HepG2 (cell line): ENCODE measurements at regions not wholly inside any gene's neighbourhood (a gene's known extent, or its start where the extent isn't known, plus 50 kb on each side); places are given as distances from the start of the nearest gene placed in this dataset.

Source experiments
- ATAC-seq: fragments of 200-7000 bp; cut with Tn5 transposase; 3 replicates; pipeline ENCODE4 v1.9.1; 2020; ENCODE audit warnings: mild to moderate bottlenecking, moderate library complexity
- BruUV-seq: library from RNA; stranded (reverse); fragments of 400-500 nt; replicated peaks from 2 replicates; lab custom pipeline; 2021; lab: Mats Ljungman, UMichigan
- CTCF ChIA-PET: fragments of 300-600 bp; formaldehyde crosslinking; extraction: SDS; loops from one replicate; lab custom pipeline; 2021; ENCODE audit warnings: low total read pairs, inconsistent platforms, low intra/inter-chr PET ratio; lab: Yijun Ruan, JAX
- POLR2A ChIA-PET: fragments of 350-600 bp; sonication (Branson Sonifier 250); formaldehyde crosslinking; loops from one replicate; lab custom pipeline; 2020; ENCODE audit warnings: antibody characterized with exemption, inconsistent platforms; lab: Yijun Ruan, JAX
- DNase-seq: peaks from one replicate; pipeline ENCODE4 v3.0.0-alpha.2; 2015; ENCODE audit warnings: low spot score
- FAIRE-seq: peaks from 3 replicates; lab custom pipeline; 2011; peaks lifted over from hg19 to GRCh38; lab: Jason Lieb, UNC
- H2AFZ ChIP-seq: one replicate; pipeline ENCODE4 v1.6.1; 2011; ENCODE audit warnings: low read length, inconsistent platforms
- H3K27ac ChIP-seq: fragments of 300-600 bp; 3 replicates; pipeline ENCODE4 v1.8.0; 2011; ENCODE audit warnings: mixed run types, mild to moderate bottlenecking, mixed read lengths, low read length, inconsistent platforms; ENCODE audit not compliant: insufficient read depth; ENCODE audit errors: extremely low read length
- H3K27me3 ChIP-seq, 2 experiments: fragments of 200-600 bp in 1 of 2; 2 replicates in 1 of 2; 3 replicates in 1 of 2; pipeline versions ENCODE4 v1.6.0 to v1.8.0; 2011; ENCODE audit warnings: low read length in 2 of 2, mild to moderate bottlenecking in 2 of 2, moderate library complexity in 2 of 2, inconsistent platforms in 1 of 2; ENCODE audit not compliant: insufficient read depth in 2 of 2, control insufficient read depth in 1 of 2
- H3K36me3 ChIP-seq, 2 experiments: fragments of 200-600 bp in 1 of 2; replicated peaks in 1 of 2; 2 replicates in 1 of 2; 3 replicates in 1 of 2; pipeline versions ENCODE4 v1.5.1 to v1.8.0; 2011; ENCODE audit warnings: low read length in 2 of 2, inconsistent platforms in 1 of 2; ENCODE audit not compliant: insufficient read depth in 2 of 2, control insufficient read depth in 1 of 2
- H3K4me1 ChIP-seq: 2 replicates; pipeline ENCODE4 v1.5.1; 2012; ENCODE audit warnings: low read length, inconsistent platforms; ENCODE audit not compliant: insufficient read depth
- H3K4me2 ChIP-seq: 2 replicates; pipeline ENCODE4 v1.6.0; 2011; ENCODE audit warnings: low read depth, low read length, inconsistent platforms
- H3K4me3 ChIP-seq, 3 experiments: fragments of 200-600 bp in 1 of 3; sonication (generic), shearing (Covaris generic) in 1 of 3; replicated peaks in 1 of 3; 2 replicates each; pipeline ENCODE4 v1.5.1; 2011 to 2016; ENCODE audit warnings: low read length in 3 of 3, inconsistent platforms in 2 of 3, low read depth in 2 of 3, mild to moderate bottlenecking in 2 of 3, control low read depth in 1 of 3, mixed read lengths in 1 of 3; ENCODE audit not compliant: insufficient read depth in 1 of 3
- H3K79me2 ChIP-seq: one replicate; pipeline ENCODE4 v1.6.1; 2011; ENCODE audit warnings: low read length, inconsistent platforms; ENCODE audit not compliant: insufficient read depth
- H3K9ac ChIP-seq: 2 replicates; pipeline ENCODE4 v1.6.0; 2011; ENCODE audit warnings: mild to moderate bottlenecking, low read depth, low read length, inconsistent platforms; ENCODE audit not compliant: insufficient read depth
- H3K9me3 ChIP-seq: 2 replicates; pipeline ENCODE4 v1.5.1; 2012; ENCODE audit warnings: mild to moderate bottlenecking, low read length
- H4K20me1 ChIP-seq: 2 replicates; pipeline ENCODE4 v1.6.0; 2011; ENCODE audit warnings: inconsistent platforms, mild to moderate bottlenecking, low read length, moderate library complexity; ENCODE audit not compliant: insufficient read depth
- BCL6 ChIP-seq: IDR thresholded peaks from 2 replicates; pipeline ENCODE4 v1.6.1; 2016; ENCODE audit warnings: missing genetic modification reagents, missing compliant biosample characterization
- HNF4G ChIP-seq, 2 experiments: sonication (generic) in 1 of 2; formaldehyde crosslinking in 1 of 2; IDR thresholded peaks; 2 replicates each; pipeline versions ENCODE4 v1.4.0 to v1.6.1; 2011 to 2020; ENCODE audit warnings: borderline replicate concordance in 2 of 2, low read depth in 2 of 2, mild to moderate bottlenecking in 2 of 2, low read length in 1 of 2, missing genetic modification reagents in 1 of 2, moderate library complexity in 1 of 2
- KIAA2018 ChIP-seq: sonication (generic); formaldehyde crosslinking; IDR thresholded peaks from 2 replicates; pipeline ENCODE4 v1.5.0; 2020; ENCODE audit warnings: mild to moderate bottlenecking, missing genetic modification reagents, borderline replicate concordance
- RFXANK ChIP-seq: IDR thresholded peaks from 2 replicates; pipeline ENCODE4 v1.6.1; 2016
- SMARCC2 ChIP-seq: fragments of 450-650 bp; IDR thresholded peaks from 2 replicates; pipeline ENCODE4 v1.6.1; 2017; ENCODE audit warnings: antibody characterized with exemption, mild to moderate bottlenecking
- ZNF136 ChIP-seq: sonication (generic); formaldehyde crosslinking; IDR thresholded peaks from 2 replicates; pipeline ENCODE4 v1.8.1; 2022; ENCODE audit warnings: low read depth, mild to moderate bottlenecking, moderate library complexity, missing genetic modification reagents
- ZNF280B ChIP-seq: sonication (generic); formaldehyde crosslinking; IDR thresholded peaks from 2 replicates; pipeline ENCODE4 v1.5.0; 2020; ENCODE audit warnings: missing genetic modification reagents, mild to moderate bottlenecking, borderline replicate concordance
- ZNF484 ChIP-seq: sonication (generic); formaldehyde crosslinking; IDR thresholded peaks from 2 replicates; pipeline ENCODE4 v1.5.1; 2020; ENCODE audit warnings: mild to moderate bottlenecking, low read depth, missing genetic modification reagents, borderline replicate concordance
- ZNF546 ChIP-seq: sonication (generic); formaldehyde crosslinking; conservative IDR thresholded peaks from 2 replicates; pipeline ENCODE4 v1.8.1; 2023; ENCODE audit warnings: mild to moderate bottlenecking, missing genetic modification reagents
- ZSCAN30 ChIP-seq: sonication (generic); formaldehyde crosslinking; IDR thresholded peaks from 2 replicates; pipeline ENCODE4 v1.5.0; 2020; ENCODE audit warnings: mild to moderate bottlenecking, missing genetic modification reagents
- WGBS: methylation state at CpG from one replicate; pipeline ENCODE4 v1.1.6; 2017; ENCODE audit warnings: low lambda C conversion rate; 5-methylcytosine and 5-hydroxymethylcytosine counted together
- in situ Hi-C: cut with HindIII; loops from 2 replicates; pipeline ENCODE4 v1.10.0; 2017; ENCODE audit warnings: low pct_unique_long_range_greater_than_20kb; ENCODE audit not compliant: extremely low pct_ligation_motif_present
- intact Hi-C: fragments of 100-400 bp; cut with micrococcal nuclease; formaldehyde crosslinking; loops from one replicate; pipeline ENCODE4 v1.10.0; 2022; ENCODE audit not compliant: unreplicated experiment

DNA sequence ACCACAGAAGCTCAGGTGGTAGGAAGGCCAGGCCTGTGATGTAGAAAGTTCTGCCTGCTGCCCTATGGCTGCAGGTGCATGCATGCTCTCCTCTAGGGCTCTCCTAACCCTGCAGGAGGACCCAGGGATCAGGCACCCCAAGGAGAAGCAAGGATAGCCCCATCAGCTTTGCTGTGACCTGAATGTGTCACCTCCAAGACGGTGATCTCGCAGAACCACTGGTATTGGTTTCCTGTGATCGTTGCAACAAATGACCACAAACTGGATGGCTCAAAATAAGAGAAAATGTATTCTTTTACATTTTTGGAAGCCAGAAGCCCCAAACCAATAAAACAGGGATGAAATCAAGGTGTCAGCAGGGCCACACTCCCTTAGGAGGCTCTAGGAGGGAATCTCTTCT lies 327.3 kb downstream of the BCL11A start (continued):
- no peak for TF ChIP-seq ZSCAN30

DNA sequence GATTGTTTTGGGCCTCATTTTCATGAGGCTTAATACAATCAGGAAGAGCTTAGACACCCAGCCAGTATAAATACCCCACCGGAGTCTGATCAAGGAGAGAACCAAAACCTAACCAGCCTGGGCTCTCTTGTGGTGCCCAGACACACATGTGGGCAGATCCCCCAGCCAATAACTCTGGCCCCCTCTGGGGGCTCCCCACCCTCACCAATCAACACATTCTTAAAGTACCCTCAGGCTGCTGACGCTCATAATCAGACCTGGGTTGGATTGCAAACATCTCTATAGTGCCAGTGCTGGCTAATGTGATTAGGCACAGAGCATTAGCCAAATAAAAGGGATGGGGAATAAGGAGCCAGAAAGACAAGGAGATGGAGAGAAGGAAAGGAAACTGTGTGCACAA lies 329.6 kb downstream of the BCL11A start:
- intact Hi-C loops: no loop called here
- ChIA-PET CTCF (no interaction called here), POLR2A (no interaction called here)
- BruUV-seq: no TSS peak
- Histone ChIP-seq H3K27me3 (no peaks in the 10 kb centered on the region), H3K9me3 (no peaks in the 10 kb centered on the region), H3K27ac (no peak overlapping the region), H3K36me3 (no peaks in the 10 kb centered on the region), H3K4me2 (no peak overlapping the region), H4K20me1 (no peaks in the 10 kb centered on the region), H3K79me2 (no peaks in the 10 kb centered on the region), H3K4me1 (no peaks in the 10 kb centered on the region), H3K9ac (no peak overlapping the region), H2AFZ (no peak overlapping the region), H3K4me3 (no peak overlapping the region)
- TF ChIP-seq ZNF280B (no peak), ZNF136 (CRISPR knock-in tag) (no peak), ZNF546 (no peak), ZNF484 (CRISPR knock-in tag) (no peak), SMARCC2 (no peak), HNF4G (IDR thresholded peaks at IDR 0.05; ENCODE audit: borderline replicate concordance, low read depth, low read length) (no peak), HNF4G (CRISPR knock-in tag; IDR thresholded peaks at IDR 0.05; ENCODE audit: borderline replicate concordance, low read depth) (no peak), KIAA2018 (no peak), BCL6 (CRISPR knock-in tag) (no peak), RFXANK (CRISPR knock-in tag) (no peak)
- FAIRE-seq (no peak), DNase-seq (no peak), ATAC-seq (no peak)
- in situ Hi-C loops: no loop called here
- 31% methylated on average over 2 of the region's 2 CpGs for WGBS
